ENCODE measurements at regions not wholly inside any gene's neighbourhood (a gene's known extent, or its start where the extent isn't known, plus 50 kb on each side); places are given as distances from the start of the nearest gene placed in this dataset.

- no peak for TF ChIP-seq EZH2 (IDR thresholded peaks at IDR 0.05; ENCODE audit: borderline replicate concordance)
- TF ChIP-seq EZH2phosphoT487 (IDR thresholded peaks at IDR 0.05; ENCODE audit: low read depth, severe bottlenecking, unreplicated experiment), result no peak
- no peak for TF ChIP-seq CTCF (IDR thresholded peaks at IDR 0.05; ENCODE audit: poor library complexity)
- no peak overlapping the region for H3K4me3 ChIP-seq
- DNase-seq (ENCODE audit: low spot score), result no peak
- no peak overlapping the region for H2AFZ ChIP-seq
- H3K4me2 ChIP-seq, result no peak overlapping the region
- H3K27ac ChIP-seq, result no peak overlapping the region
- H3K9me3 ChIP-seq (ENCODE audit: low read depth), result no peaks in the 10 kb centered on the region
- H3K9me2 ChIP-seq (replicated peaks; ENCODE audit: insufficient read depth), result no peaks in the 10 kb centered on the region
- H3K79me2 ChIP-seq, result no peaks in the 10 kb centered on the region
- no peaks in the 10 kb centered on the region for H3K27me3 ChIP-seq
- no peaks in the 10 kb centered on the region for H3K4me1 ChIP-seq (ENCODE audit: insufficient read depth)
- no peaks in the 10 kb centered on the region for H3K36me3 ChIP-seq (replicated peaks; ENCODE audit: insufficient read depth, low read depth)
- H4K20me1 ChIP-seq (ENCODE audit: insufficient read depth, poor library complexity, severe bottlenecking), result no peaks in the 10 kb centered on the region
- WGBS (ENCODE audit: low lambda C conversion rate, missing lambda C conversion rate), result 95% methylated on average over 2 of the region's 2 CpGs
Observed at GRCh38 chr5:105695941-105696340, 1974.8 kb downstream of the EFNA5 start.

- no peaks in the 10 kb centered on the region for H3K9me2 ChIP-seq (replicated peaks; ENCODE audit: insufficient read depth)
- H3K36me3 ChIP-seq (replicated peaks; ENCODE audit: insufficient read depth, low read depth), result no peaks in the 10 kb centered on the region
- no peaks in the 10 kb centered on the region for H3K79me2 ChIP-seq
- DNase-seq (ENCODE audit: low spot score), result no peak
- H3K27ac ChIP-seq, result no peak overlapping the region
- no peak overlapping the region for H3K4me2 ChIP-seq
- no peaks in the 10 kb centered on the region for H3K9me3 ChIP-seq (ENCODE audit: low read depth)
- no peak overlapping the region for H3K4me3 ChIP-seq
- TF ChIP-seq EZH2 (IDR thresholded peaks at IDR 0.05; ENCODE audit: borderline replicate concordance) (no peak), CTCF (IDR thresholded peaks at IDR 0.05; ENCODE audit: poor library complexity) (no peak), EZH2phosphoT487 (IDR thresholded peaks at IDR 0.05; ENCODE audit: low read depth, severe bottlenecking, unreplicated experiment) (no peak)
- no peaks in the 10 kb centered on the region for H3K4me1 ChIP-seq (ENCODE audit: insufficient read depth)
- 100% methylated on average over 3 of the region's 3 CpGs for WGBS (ENCODE audit: low lambda C conversion rate, missing lambda C conversion rate)
- no peaks in the 10 kb centered on the region for H3K27me3 ChIP-seq
- no peaks in the 10 kb centered on the region for H4K20me1 ChIP-seq (ENCODE audit: insufficient read depth, poor library complexity, severe bottlenecking)
- H2AFZ ChIP-seq, result no peak overlapping the region
Observed at GRCh38 chr5:105689596-105689995, 1981.1 kb downstream of the EFNA5 start.

- Histone ChIP-seq H3K4me3 (no peak overlapping the region), H4K20me1 (ENCODE audit: insufficient read depth, poor library complexity, severe bottlenecking) (no peaks in the 10 kb centered on the region), H3K36me3 (replicated peaks; ENCODE audit: insufficient read depth, low read depth) (no peaks in the 10 kb centered on the region), H3K4me2 (no peak overlapping the region), H2AFZ (no peak overlapping the region), H3K4me1 (ENCODE audit: insufficient read depth) (no peaks in the 10 kb centered on the region), H3K79me2 (no peaks in the 10 kb centered on the region), H3K9me3 (ENCODE audit: low read depth) (no peaks in the 10 kb centered on the region), H3K27me3 (no peaks in the 10 kb centered on the region), H3K27ac (no peak overlapping the region), H3K9me2 (replicated peaks; ENCODE audit: insufficient read depth) (no peaks in the 10 kb centered on the region)
- no peak for DNase-seq (ENCODE audit: low spot score)
- TF ChIP-seq EZH2phosphoT487 (IDR thresholded peaks at IDR 0.05; ENCODE audit: low read depth, severe bottlenecking, unreplicated experiment) (no peak), CTCF (IDR thresholded peaks at IDR 0.05; ENCODE audit: poor library complexity) (no peak), EZH2 (IDR thresholded peaks at IDR 0.05; ENCODE audit: borderline replicate concordance) (no peak)
- 72% methylated on average over 4 of the region's 4 CpGs for WGBS (ENCODE audit: low lambda C conversion rate, missing lambda C conversion rate)
Observed at GRCh38 chr5:105688227-105688792, 1982.4 kb downstream of the EFNA5 start.

GRCh38 chr5:105687493-105687892 is 1983.2 kb downstream of the EFNA5 start:
- no peaks in the 10 kb centered on the region for H3K4me1 ChIP-seq (ENCODE audit: insufficient read depth)
- no peak overlapping the region for H3K4me2 ChIP-seq
- no peaks in the 10 kb centered on the region for H3K9me3 ChIP-seq (ENCODE audit: low read depth)
- DNase-seq (ENCODE audit: low spot score), result no peak
- WGBS (ENCODE audit: low lambda C conversion rate, missing lambda C conversion rate), result 72% methylated on average over 3 of the region's 3 CpGs
- H2AFZ ChIP-seq, result no peak overlapping the region
- H3K27me3 ChIP-seq, result no peaks in the 10 kb centered on the region
- no peak overlapping the region for H3K27ac ChIP-seq
- no peaks in the 10 kb centered on the region for H4K20me1 ChIP-seq (ENCODE audit: insufficient read depth, poor library complexity, severe bottlenecking)
- TF ChIP-seq CTCF (IDR thresholded peaks at IDR 0.05; ENCODE audit: poor library complexity), result no peak
- TF ChIP-seq EZH2 (IDR thresholded peaks at IDR 0.05; ENCODE audit: borderline replicate concordance), result no peak
- no peak for TF ChIP-seq EZH2phosphoT487 (IDR thresholded peaks at IDR 0.05; ENCODE audit: low read depth, severe bottlenecking, unreplicated experiment)
- H3K36me3 ChIP-seq (replicated peaks; ENCODE audit: insufficient read depth, low read depth), result no peaks in the 10 kb centered on the region
- H3K4me3 ChIP-seq, result no peak overlapping the region
- no peaks in the 10 kb centered on the region for H3K79me2 ChIP-seq
- H3K9me2 ChIP-seq (replicated peaks; ENCODE audit: insufficient read depth), result no peaks in the 10 kb centered on the region
